Activated naive CD8-positive, alpha-beta T cell treated with anti-CD3 and anti-CD28 coated beads, Interleukin-2, amount 10 ng/mL, durations not matched to agents 7 days and 5 days (primary cell): ENCODE measurements at regions not wholly inside any gene's neighbourhood (a gene's known extent, or its start where the extent isn't known, plus 50 kb on each side); places are given as distances from the start of the nearest gene placed in this dataset.

Experiments
- ATAC-seq: fragments of 150-1000 bp; cut with Tn5 transposase; one replicate; pipeline ENCODE4 v1.10.0; 2021; ENCODE audit warnings: low read depth, moderate library complexity
- POLR2A ChIA-PET: fragments of 350-600 bp; sonication (Branson Sonifier 250); formaldehyde crosslinking; loops from one replicate; lab custom pipeline; 2021; ENCODE audit warnings: antibody characterized with exemption; lab: Charles Lee
- DNase-seq: peaks from one replicate; pipeline ENCODE4 v3.0.0; 2021
- H3K27ac Mint-ChIP-seq: one replicate; pipeline ENCODE4 v1.8.0; 2022; ENCODE audit warnings: mild to moderate bottlenecking, mixed read lengths
- H3K27me3 Mint-ChIP-seq: one replicate; pipeline ENCODE4 v1.8.0; 2022; ENCODE audit warnings: mild to moderate bottlenecking, moderate library complexity, mixed read lengths
- H3K36me3 Mint-ChIP-seq: one replicate; pipeline ENCODE4 v1.8.0; 2021; ENCODE audit warnings: mild to moderate bottlenecking, mixed read lengths
- H3K4me1 Mint-ChIP-seq: one replicate; pipeline ENCODE4 v1.8.0; 2021; ENCODE audit warnings: mixed read lengths
- H3K4me3 Mint-ChIP-seq: one replicate; pipeline ENCODE4 v1.8.0; 2022; ENCODE audit warnings: mild to moderate bottlenecking, moderate library complexity, mixed read lengths
- H3K9me3 Mint-ChIP-seq: one replicate; pipeline ENCODE4 v1.8.0; 2021; ENCODE audit warnings: mixed read lengths

- Mint-ChIP-seq H3K27ac (no peak overlapping the region), H3K9me3 (no peaks in the 10 kb centered on the region), H3K4me3 (no peak overlapping the region), H3K4me1 (no peaks in the 10 kb centered on the region), H3K36me3 (no peaks in the 10 kb centered on the region), H3K27me3 (peaks cover 18% of the 10 kb centered on the region)
- DNase-seq (no peak), ATAC-seq (no peak)
- POLR2A ChIA-PET = no interaction called here
These were observed 143.0 kb downstream of the CARTPT start for GRCh38 chr5:71862087-71862486.

GRCh38 chr5:71862507-71863060 lies 143.5 kb downstream of the CARTPT start:
- H3K4me1 Mint-ChIP-seq = no peaks in the 10 kb centered on the region
- peaks cover 18% of the 10 kb centered on the region for H3K27me3 Mint-ChIP-seq
- DNase-seq (no peak), ATAC-seq (no peak)
- H3K9me3 Mint-ChIP-seq = no peaks in the 10 kb centered on the region
- no peak overlapping the region for H3K27ac Mint-ChIP-seq
- POLR2A ChIA-PET = no interaction called here
- no peaks in the 10 kb centered on the region for H3K36me3 Mint-ChIP-seq
- H3K4me3 Mint-ChIP-seq = no peak overlapping the region

GRCh38 chr5:71864730-71865601 lies 145.9 kb downstream of the CARTPT start:
- Mint-ChIP-seq H3K27me3 (peaks cover 23% of the 10 kb centered on the region), H3K27ac (no peak overlapping the region), H3K4me3 (no peak overlapping the region), H3K4me1 (no peaks in the 10 kb centered on the region), H3K9me3 (no peaks in the 10 kb centered on the region), H3K36me3 (no peaks in the 10 kb centered on the region)
- no peak for ATAC-seq
- no peak for DNase-seq
- POLR2A ChIA-PET = no interaction called here

GRCh38 chr5:71865665-71866320 lies 146.7 kb downstream of the CARTPT start:
- DNase-seq (no peak), ATAC-seq (no peak)
- no peak overlapping the region for H3K4me3 Mint-ChIP-seq
- no peaks in the 10 kb centered on the region for H3K36me3 Mint-ChIP-seq
- POLR2A ChIA-PET = no interaction called here
- no peaks in the 10 kb centered on the region for H3K4me1 Mint-ChIP-seq
- no peak overlapping the region for H3K27ac Mint-ChIP-seq
- H3K27me3 Mint-ChIP-seq = peaks cover 27% of the 10 kb centered on the region
- no peaks in the 10 kb centered on the region for H3K9me3 Mint-ChIP-seq

GRCh38 chr5:71872311-71872864 lies 153.3 kb downstream of the CARTPT start:
- H3K27ac Mint-ChIP-seq = no peak overlapping the region
- DNase-seq (no peak), ATAC-seq (no peak)
- peaks cover 20% of the 10 kb centered on the region for H3K27me3 Mint-ChIP-seq
- H3K9me3 Mint-ChIP-seq = no peaks in the 10 kb centered on the region
- POLR2A ChIA-PET = no interaction called here
- H3K4me1 Mint-ChIP-seq = no peaks in the 10 kb centered on the region
- no peaks in the 10 kb centered on the region for H3K36me3 Mint-ChIP-seq
- H3K4me3 Mint-ChIP-seq = no peak overlapping the region

GRCh38 chr5:71873191-71873591 lies 154.1 kb downstream of the CARTPT start:
- H3K4me1 Mint-ChIP-seq = no peaks in the 10 kb centered on the region
- H3K27me3 Mint-ChIP-seq = peaks cover 20% of the 10 kb centered on the region
- H3K9me3 Mint-ChIP-seq = no peaks in the 10 kb centered on the region
- DNase-seq (no peak), ATAC-seq (no peak)
- POLR2A ChIA-PET = no interaction called here
- H3K36me3 Mint-ChIP-seq = no peaks in the 10 kb centered on the region
- no peak overlapping the region for H3K4me3 Mint-ChIP-seq
- H3K27ac Mint-ChIP-seq = no peak overlapping the region

- Mint-ChIP-seq H3K4me1 (no peaks in the 10 kb centered on the region), H3K27me3 (peaks cover 15% of the 10 kb centered on the region), H3K9me3 (no peaks in the 10 kb centered on the region), H3K27ac (no peak overlapping the region), H3K4me3 (no peak overlapping the region), H3K36me3 (no peaks in the 10 kb centered on the region)
- DNase-seq (no peak), ATAC-seq (no peak)
- POLR2A ChIA-PET = no interaction called here
These were observed 155.4 kb downstream of the CARTPT start for GRCh38 chr5:71874521-71874920.

GRCh38 chr5:71877511-71877910 lies 158.4 kb downstream of the CARTPT start:
- peaks cover 11% of the 10 kb centered on the region for H3K27me3 Mint-ChIP-seq
- no peaks in the 10 kb centered on the region for H3K36me3 Mint-ChIP-seq
- H3K27ac Mint-ChIP-seq = no peak overlapping the region
- H3K4me1 Mint-ChIP-seq = no peaks in the 10 kb centered on the region
- no peak overlapping the region for H3K4me3 Mint-ChIP-seq
- POLR2A ChIA-PET = no interaction called here
- ATAC-seq (no peak), DNase-seq (no peak)
- no peaks in the 10 kb centered on the region for H3K9me3 Mint-ChIP-seq

GRCh38 chr5:71880536-71880935 lies 161.5 kb downstream of the CARTPT start:
- no peak overlapping the region for H3K4me3 Mint-ChIP-seq
- H3K9me3 Mint-ChIP-seq = no peaks in the 10 kb centered on the region
- no peak for ATAC-seq
- no peak for DNase-seq
- peaks cover 11% of the 10 kb centered on the region for H3K27me3 Mint-ChIP-seq
- no peaks in the 10 kb centered on the region for H3K4me1 Mint-ChIP-seq
- POLR2A ChIA-PET = no interaction called here
- H3K27ac Mint-ChIP-seq = no peak overlapping the region
- H3K36me3 Mint-ChIP-seq = no peaks in the 10 kb centered on the region

GRCh38 chr5:71882826-71883741 lies 164.0 kb downstream of the CARTPT start:
- POLR2A ChIA-PET = no interaction called here
- DNase-seq (no peak), ATAC-seq (no peak)
- peaks cover 3% of the 10 kb centered on the region for H3K9me3 Mint-ChIP-seq
- no peaks in the 10 kb centered on the region for H3K36me3 Mint-ChIP-seq
- H3K27me3 Mint-ChIP-seq = peaks cover 11% of the 10 kb centered on the region
- H3K27ac Mint-ChIP-seq = no peak overlapping the region
- no peaks in the 10 kb centered on the region for H3K4me1 Mint-ChIP-seq
- H3K4me3 Mint-ChIP-seq = no peak overlapping the region

- DNase-seq (no peak), ATAC-seq (no peak)
- Mint-ChIP-seq H3K4me3 (no peak overlapping the region), H3K27me3 (peaks cover 10% of the 10 kb centered on the region), H3K27ac (no peak overlapping the region), H3K4me1 (no peaks in the 10 kb centered on the region), H3K36me3 (no peaks in the 10 kb centered on the region), H3K9me3 (peaks cover 5% of the 10 kb centered on the region)
- POLR2A ChIA-PET = no interaction called here
These were observed 164.6 kb downstream of the CARTPT start for GRCh38 chr5:71883742-71884103.

GRCh38 chr5:71884926-71885325 lies 165.9 kb downstream of the CARTPT start:
- H3K27ac Mint-ChIP-seq = no peak overlapping the region
- H3K4me3 Mint-ChIP-seq = no peak overlapping the region
- ATAC-seq (no peak), DNase-seq (no peak)
- H3K36me3 Mint-ChIP-seq = no peaks in the 10 kb centered on the region
- H3K27me3 Mint-ChIP-seq = peaks cover 7% of the 10 kb centered on the region
- H3K4me1 Mint-ChIP-seq = no peaks in the 10 kb centered on the region
- peaks cover 5% of the 10 kb centered on the region for H3K9me3 Mint-ChIP-seq
- POLR2A ChIA-PET = no interaction called here

- ATAC-seq (no peak), DNase-seq (no peak)
- H3K27me3 Mint-ChIP-seq = peaks cover 12% of the 10 kb centered on the region
- no peaks in the 10 kb centered on the region for H3K4me1 Mint-ChIP-seq
- no peak overlapping the region for H3K4me3 Mint-ChIP-seq
- no peak overlapping the region for H3K27ac Mint-ChIP-seq
- POLR2A ChIA-PET = no interaction called here
- H3K9me3 Mint-ChIP-seq = peaks cover 5% of the 10 kb centered on the region
- no peaks in the 10 kb centered on the region for H3K36me3 Mint-ChIP-seq
These were observed 167.3 kb downstream of the CARTPT start for GRCh38 chr5:71886406-71886805.
